SK-N-SH treated with all-trans-retinoic acid at 6 μM for 48 hours (cell line): ENCODE measurements at regions not wholly inside any gene's neighbourhood (a gene's known extent, or its start where the extent isn't known, plus 50 kb on each side); places are given as distances from the start of the nearest gene placed in this dataset.
"Not testable (repeated sequence)": the region's sequence is repeated elsewhere in the genome, so short reads cannot be mapped to it uniquely, and the experiment has no call there.

Experiments used
- ATAC-seq: fragments of 200-7000 bp; cut with Tn5 transposase; 3 replicates; pipeline ENCODE4 v1.9.1; 2020; ENCODE audit warnings: mild to moderate bottlenecking, moderate library complexity
- ARNTL ChIP-seq: fragments of 450-650 bp; formaldehyde crosslinking; IDR thresholded peaks from 2 replicates; pipeline ENCODE4 v1.5.0; 2020; ENCODE audit warnings: low read depth, mild to moderate bottlenecking, moderate library complexity, borderline replicate concordance
- BACH2 ChIP-seq: fragments of 250-450 bp; sonication (Bioruptor Pico); IDR thresholded peaks from 2 replicates; pipeline ENCODE4 v1.9.0; 2021; ENCODE audit warnings: mild to moderate bottlenecking, borderline replicate concordance
- CSDC2 ChIP-seq: fragments of 250-450 bp; sonication (Bioruptor Pico); IDR thresholded peaks from 2 replicates; pipeline ENCODE4 v1.5.0; 2020; ENCODE audit warnings: mild to moderate bottlenecking, moderate library complexity
- ESRRG ChIP-seq: fragments of 250-450 bp; sonication (Bioruptor Pico); IDR thresholded peaks from 2 replicates; pipeline ENCODE4 v1.6.1; 2021; ENCODE audit warnings: mild to moderate bottlenecking
- GLIS3 ChIP-seq: fragments of 250-450 bp; sonication (Bioruptor Pico); IDR thresholded peaks from 2 replicates; pipeline ENCODE4 v1.5.0; 2020; ENCODE audit warnings: mild to moderate bottlenecking, moderate library complexity
- ISL1 ChIP-seq: fragments of 250-450 bp; sonication (Bioruptor Pico); IDR thresholded peaks from 2 replicates; pipeline ENCODE4 v2.1.2; 2022; ENCODE audit warnings: mild to moderate bottlenecking, moderate library complexity
- OSR1 ChIP-seq: fragments of 250-450 bp; sonication (Bioruptor Pico); IDR thresholded peaks from 2 replicates; pipeline ENCODE4 v1.8.0; 2022; ENCODE audit warnings: moderate library complexity, mild to moderate bottlenecking, inconsistent platforms
- PPARA ChIP-seq: fragments of 250-450 bp; sonication (Bioruptor Pico); IDR thresholded peaks from 2 replicates; pipeline ENCODE4 v1.5.0; 2020; ENCODE audit warnings: mild to moderate bottlenecking, borderline replicate concordance
- RARB ChIP-seq: fragments of 250-450 bp; sonication (Bioruptor Pico); IDR thresholded peaks from 2 replicates; pipeline ENCODE4 v1.8.0; 2021; ENCODE audit warnings: mild to moderate bottlenecking, moderate library complexity
- SNAI2 ChIP-seq: fragments of 250-450 bp; sonication (Bioruptor Pico); IDR thresholded peaks from 2 replicates; pipeline ENCODE4 v1.5.0; 2020; ENCODE audit warnings: mild to moderate bottlenecking, moderate library complexity
- TCF4 ChIP-seq: fragments of 250-450 bp; sonication (Bioruptor Pico); IDR thresholded peaks from 2 replicates; pipeline ENCODE4 v1.8.0; 2021; ENCODE audit warnings: mild to moderate bottlenecking, moderate library complexity, borderline replicate concordance
- TOX ChIP-seq: fragments of 250-450 bp; sonication (Bioruptor Pico); IDR thresholded peaks from 2 replicates; pipeline ENCODE4 v1.8.0; 2021; ENCODE audit warnings: mild to moderate bottlenecking, moderate library complexity, borderline replicate concordance
- ZC3H10 ChIP-seq: fragments of 250-450 bp; sonication (Bioruptor Pico); IDR thresholded peaks from 2 replicates; pipeline ENCODE4 v1.5.1; 2021; ENCODE audit warnings: mild to moderate bottlenecking, moderate library complexity
- ZFP3 ChIP-seq: fragments of 250-450 bp; sonication (Bioruptor Pico); IDR thresholded peaks from 2 replicates; pipeline ENCODE4 v1.5.0; 2020; ENCODE audit warnings: mild to moderate bottlenecking, moderate library complexity
- ZFP30 ChIP-seq: fragments of 450-650 bp; formaldehyde crosslinking; IDR thresholded peaks from 2 replicates; pipeline ENCODE4 v1.5.0; 2022; ENCODE audit warnings: mild to moderate bottlenecking, moderate library complexity
- ZNF565 ChIP-seq: fragments of 450-650 bp; formaldehyde crosslinking; conservative IDR thresholded peaks from 2 replicates; pipeline ENCODE4 v1.5.0; 2020; ENCODE audit warnings: low read depth, mild to moderate bottlenecking, moderate library complexity
- ZNF70 ChIP-seq: fragments of 450-650 bp; formaldehyde crosslinking; IDR thresholded peaks from 2 replicates; pipeline ENCODE4 v1.5.0; 2020; ENCODE audit warnings: mild to moderate bottlenecking, moderate library complexity
- ZNF8 ChIP-seq: fragments of 450-650 bp; formaldehyde crosslinking; IDR thresholded peaks from 2 replicates; pipeline ENCODE4 v1.5.0; 2020; ENCODE audit warnings: mild to moderate bottlenecking, moderate library complexity
- TF ChIP-seq, protein P1 (sequence below): fragments of 250-450 bp; sonication (Bioruptor Pico); IDR thresholded peaks from 2 replicates; pipeline ENCODE4 v1.5.0; 2020; ENCODE audit warnings: mild to moderate bottlenecking, moderate library complexity
- TF ChIP-seq, protein P2 (sequence below): fragments of 250-450 bp; sonication (Bioruptor Pico); IDR thresholded peaks from 2 replicates; pipeline ENCODE4 v1.8.0; 2020; ENCODE audit warnings: mild to moderate bottlenecking, moderate library complexity, borderline replicate concordance
- TF ChIP-seq, protein P3 (sequence below): fragments of 250-450 bp; sonication (Bioruptor Pico); IDR thresholded peaks from 2 replicates; pipeline ENCODE4 v1.8.0; 2021; ENCODE audit warnings: low read depth, mild to moderate bottlenecking, moderate library complexity, borderline replicate concordance
- TF ChIP-seq, protein P4 (sequence below): fragments of 250-450 bp; sonication (Bioruptor Pico); IDR thresholded peaks from 2 replicates; pipeline ENCODE4 v1.5.1; 2021; ENCODE audit warnings: mild to moderate bottlenecking, moderate library complexity

DNA sequence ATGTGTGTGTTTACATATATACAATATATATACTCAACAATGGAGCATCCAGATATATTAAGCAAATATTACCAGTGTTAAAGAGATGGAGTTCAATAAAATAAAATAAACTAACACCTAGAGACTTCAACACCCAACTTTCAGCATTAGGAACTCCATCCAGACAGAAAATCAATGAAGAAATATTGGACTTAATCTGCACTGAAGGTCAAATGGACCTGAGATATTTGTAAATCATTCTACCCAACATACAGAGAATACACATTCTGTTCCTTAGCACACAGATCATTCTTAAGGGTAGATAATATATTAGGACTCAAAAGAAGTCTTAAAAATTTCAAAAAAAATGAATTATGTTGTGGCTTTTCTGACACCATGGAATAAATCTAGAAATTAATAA, 832.3 kb upstream of the ADGRB3 start:
- TF ChIP-seq PPARA (CRISPR knock-in tag) (no peak), ZFP30 (CRISPR knock-in tag) (no peak), GLIS3 (CRISPR knock-in tag) (no peak), ZNF70 (no peak), ISL1 (CRISPR knock-in tag) (no peak), TOX (no peak), ZFP3 (no peak), ZC3H10 (CRISPR knock-in tag) (no peak), ARNTL (no peak)
- TF ChIP-seq, protein P1, sequence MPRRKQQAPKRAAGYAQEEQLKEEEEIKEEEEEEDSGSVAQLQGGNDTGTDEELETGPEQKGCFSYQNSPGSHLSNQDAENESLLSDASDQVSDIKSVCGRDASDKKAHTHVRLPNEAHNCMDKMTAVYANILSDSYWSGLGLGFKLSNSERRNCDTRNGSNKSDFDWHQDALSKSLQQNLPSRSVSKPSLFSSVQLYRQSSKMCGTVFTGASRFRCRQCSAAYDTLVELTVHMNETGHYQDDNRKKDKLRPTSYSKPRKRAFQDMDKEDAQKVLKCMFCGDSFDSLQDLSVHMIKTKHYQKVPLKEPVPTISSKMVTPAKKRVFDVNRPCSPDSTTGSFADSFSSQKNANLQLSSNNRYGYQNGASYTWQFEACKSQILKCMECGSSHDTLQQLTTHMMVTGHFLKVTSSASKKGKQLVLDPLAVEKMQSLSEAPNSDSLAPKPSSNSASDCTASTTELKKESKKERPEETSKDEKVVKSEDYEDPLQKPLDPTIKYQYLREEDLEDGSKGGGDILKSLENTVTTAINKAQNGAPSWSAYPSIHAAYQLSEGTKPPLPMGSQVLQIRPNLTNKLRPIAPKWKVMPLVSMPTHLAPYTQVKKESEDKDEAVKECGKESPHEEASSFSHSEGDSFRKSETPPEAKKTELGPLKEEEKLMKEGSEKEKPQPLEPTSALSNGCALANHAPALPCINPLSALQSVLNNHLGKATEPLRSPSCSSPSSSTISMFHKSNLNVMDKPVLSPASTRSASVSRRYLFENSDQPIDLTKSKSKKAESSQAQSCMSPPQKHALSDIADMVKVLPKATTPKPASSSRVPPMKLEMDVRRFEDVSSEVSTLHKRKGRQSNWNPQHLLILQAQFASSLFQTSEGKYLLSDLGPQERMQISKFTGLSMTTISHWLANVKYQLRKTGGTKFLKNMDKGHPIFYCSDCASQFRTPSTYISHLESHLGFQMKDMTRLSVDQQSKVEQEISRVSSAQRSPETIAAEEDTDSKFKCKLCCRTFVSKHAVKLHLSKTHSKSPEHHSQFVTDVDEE (CRISPR knock-in tag) = no peak
- ATAC-seq = no peak

DNA sequence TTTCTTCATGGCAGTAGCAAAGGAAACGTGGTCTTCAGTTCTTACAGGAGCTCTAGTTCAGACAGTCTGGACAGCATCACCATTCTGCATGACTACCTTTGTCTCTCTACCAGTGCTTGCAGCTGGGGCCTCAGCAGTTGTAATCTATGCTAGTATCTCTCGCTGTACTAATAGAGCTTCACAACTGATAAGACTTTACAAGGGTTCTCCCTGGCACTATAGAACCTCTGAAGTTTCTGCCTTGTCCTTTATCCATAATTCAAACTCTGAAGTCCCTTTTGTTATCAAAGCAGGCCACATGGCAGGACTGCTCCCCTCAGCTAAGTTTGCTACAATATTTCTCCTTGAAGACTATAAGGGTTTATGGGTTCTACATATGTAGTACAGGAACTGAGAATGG, 842.1 kb upstream of the ADGRB3 start:
- TF ChIP-seq ARNTL = no peak
- TF ChIP-seq OSR1 (CRISPR knock-in tag) = no peak
- TF ChIP-seq RARB (CRISPR knock-in tag) = no peak
- TF ChIP-seq ZFP30 (CRISPR knock-in tag) = no peak
- no peak for TF ChIP-seq ZNF70
- TF ChIP-seq ESRRG (CRISPR knock-in tag) = no peak
- TF ChIP-seq, protein P2, sequence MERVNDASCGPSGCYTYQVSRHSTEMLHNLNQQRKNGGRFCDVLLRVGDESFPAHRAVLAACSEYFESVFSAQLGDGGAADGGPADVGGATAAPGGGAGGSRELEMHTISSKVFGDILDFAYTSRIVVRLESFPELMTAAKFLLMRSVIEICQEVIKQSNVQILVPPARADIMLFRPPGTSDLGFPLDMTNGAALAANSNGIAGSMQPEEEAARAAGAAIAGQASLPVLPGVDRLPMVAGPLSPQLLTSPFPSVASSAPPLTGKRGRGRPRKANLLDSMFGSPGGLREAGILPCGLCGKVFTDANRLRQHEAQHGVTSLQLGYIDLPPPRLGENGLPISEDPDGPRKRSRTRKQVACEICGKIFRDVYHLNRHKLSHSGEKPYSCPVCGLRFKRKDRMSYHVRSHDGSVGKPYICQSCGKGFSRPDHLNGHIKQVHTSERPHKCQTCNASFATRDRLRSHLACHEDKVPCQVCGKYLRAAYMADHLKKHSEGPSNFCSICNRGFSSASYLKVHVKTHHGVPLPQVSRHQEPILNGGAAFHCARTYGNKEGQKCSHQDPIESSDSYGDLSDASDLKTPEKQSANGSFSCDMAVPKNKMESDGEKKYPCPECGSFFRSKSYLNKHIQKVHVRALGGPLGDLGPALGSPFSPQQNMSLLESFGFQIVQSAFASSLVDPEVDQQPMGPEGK (CRISPR knock-in tag) = no peak
- TF ChIP-seq BACH2 (CRISPR knock-in tag) = no peak
- TF ChIP-seq TOX = no peak
- TF ChIP-seq ZNF8 = no peak
- TF ChIP-seq ZFP3 = no peak
- TF ChIP-seq, protein P3, sequence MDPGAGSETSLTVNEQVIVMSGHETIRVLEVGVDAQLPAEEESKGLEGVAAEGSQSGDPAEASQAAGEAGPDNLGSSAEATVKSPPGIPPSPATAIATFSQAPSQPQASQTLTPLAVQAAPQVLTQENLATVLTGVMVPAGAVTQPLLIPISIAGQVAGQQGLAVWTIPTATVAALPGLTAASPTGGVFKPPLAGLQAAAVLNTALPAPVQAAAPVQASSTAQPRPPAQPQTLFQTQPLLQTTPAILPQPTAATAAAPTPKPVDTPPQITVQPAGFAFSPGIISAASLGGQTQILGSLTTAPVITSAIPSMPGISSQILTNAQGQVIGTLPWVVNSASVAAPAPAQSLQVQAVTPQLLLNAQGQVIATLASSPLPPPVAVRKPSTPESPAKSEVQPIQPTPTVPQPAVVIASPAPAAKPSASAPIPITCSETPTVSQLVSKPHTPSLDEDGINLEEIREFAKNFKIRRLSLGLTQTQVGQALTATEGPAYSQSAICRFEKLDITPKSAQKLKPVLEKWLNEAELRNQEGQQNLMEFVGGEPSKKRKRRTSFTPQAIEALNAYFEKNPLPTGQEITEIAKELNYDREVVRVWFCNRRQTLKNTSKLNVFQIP (CRISPR knock-in tag) = no peak
- TF ChIP-seq ZNF565 (CRISPR knock-in tag) = no peak
- no peak for TF ChIP-seq SNAI2 (CRISPR knock-in tag)
- TF ChIP-seq CSDC2 (CRISPR knock-in tag) = no peak
- no peak for TF ChIP-seq GLIS3 (CRISPR knock-in tag)
- TF ChIP-seq ZC3H10 (CRISPR knock-in tag) = no peak
- TF ChIP-seq, protein P1 (CRISPR knock-in tag) = no peak
- ATAC-seq = no peak

DNA sequence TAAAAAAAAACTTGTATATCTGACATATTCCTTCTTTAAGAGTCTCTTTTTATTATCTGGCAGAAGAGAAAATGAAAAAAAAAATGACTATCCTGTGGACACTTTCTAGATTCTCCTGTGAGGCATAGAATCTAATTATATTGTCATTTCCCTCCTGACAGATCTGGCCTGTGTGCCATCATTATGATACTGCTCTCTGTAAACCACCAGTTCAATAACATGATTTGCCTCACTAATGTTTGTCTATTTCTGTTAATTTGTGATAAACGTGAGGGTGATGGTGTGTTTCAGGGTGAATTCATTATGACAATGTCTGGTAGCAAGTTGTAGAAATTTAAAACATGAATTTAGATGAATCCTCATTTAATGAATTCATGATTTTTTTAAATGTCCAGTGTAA, 844.5 kb upstream of the ADGRB3 start:
- TF ChIP-seq OSR1 (CRISPR knock-in tag) (no peak), PPARA (CRISPR knock-in tag) (0 out of 2 replicates have a peak, but pooled peaks have one; percentile 28), TOX (no peak), ZC3H10 (CRISPR knock-in tag) (no peak), TCF4 (CRISPR knock-in tag) (peak; percentile 92), ZFP30 (CRISPR knock-in tag) (no peak), ZNF8 (no peak), ESRRG (CRISPR knock-in tag) (0 out of 2 replicates have a peak, but pooled peaks have one; percentile 52), RARB (CRISPR knock-in tag) (no peak), GLIS3 (CRISPR knock-in tag) (no peak), ISL1 (CRISPR knock-in tag) (peak; percentile 55; the same call in 1 of the 2 replicates), ARNTL (no peak), BACH2 (CRISPR knock-in tag) (no peak), ZNF565 (CRISPR knock-in tag) (0 out of 2 replicates have a peak, but pooled peaks have one; percentile 29)
- TF ChIP-seq, protein P4, sequence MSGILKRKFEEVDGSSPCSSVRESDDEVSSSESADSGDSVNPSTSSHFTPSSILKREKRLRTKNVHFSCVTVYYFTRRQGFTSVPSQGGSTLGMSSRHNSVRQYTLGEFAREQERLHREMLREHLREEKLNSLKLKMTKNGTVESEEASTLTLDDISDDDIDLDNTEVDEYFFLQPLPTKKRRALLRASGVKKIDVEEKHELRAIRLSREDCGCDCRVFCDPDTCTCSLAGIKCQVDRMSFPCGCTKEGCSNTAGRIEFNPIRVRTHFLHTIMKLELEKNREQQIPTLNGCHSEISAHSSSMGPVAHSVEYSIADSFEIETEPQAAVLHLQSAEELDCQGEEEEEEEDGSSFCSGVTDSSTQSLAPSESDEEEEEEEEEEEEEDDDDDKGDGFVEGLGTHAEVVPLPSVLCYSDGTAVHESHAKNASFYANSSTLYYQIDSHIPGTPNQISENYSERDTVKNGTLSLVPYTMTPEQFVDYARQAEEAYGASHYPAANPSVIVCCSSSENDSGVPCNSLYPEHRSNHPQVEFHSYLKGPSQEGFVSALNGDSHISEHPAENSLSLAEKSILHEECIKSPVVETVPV (CRISPR knock-in tag) = 0 out of 2 replicates have a peak, but pooled peaks have one; percentile 55
- TF ChIP-seq, protein P1 (CRISPR knock-in tag) = peak; percentile 87
- ATAC-seq = no peak

DNA sequence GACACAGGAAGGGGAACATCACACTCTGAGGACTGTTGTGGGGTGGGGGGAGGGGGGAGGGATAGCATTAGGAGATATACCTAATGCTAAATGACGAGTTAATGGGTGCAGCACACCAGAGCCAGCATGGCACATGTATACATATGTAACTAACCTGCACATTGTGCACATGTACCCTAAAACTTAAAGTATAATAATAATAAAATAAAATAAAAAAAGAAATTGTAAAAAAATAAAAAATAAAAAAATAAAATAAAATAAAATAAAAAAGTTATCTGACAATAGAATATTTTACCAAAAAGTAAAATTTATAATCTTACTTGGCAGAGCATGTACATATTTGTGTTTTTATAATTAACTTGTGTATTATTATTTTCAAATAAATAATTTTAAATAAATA, 848.0 kb upstream of the ADGRB3 start:
- not testable (repeated sequence) for ATAC-seq
